HEK293 (cell line): ENCODE measurements at regions not wholly inside any gene's neighbourhood (a gene's known extent, or its start where the extent isn't known, plus 50 kb on each side); places are given as distances from the start of the nearest gene placed in this dataset.

Experiments
- CTCF ChIA-PET: fragments of 350-600 bp; formaldehyde crosslinking; extraction: SDS; loops from one replicate; lab custom pipeline; 2021; ENCODE audit warnings: antibody characterized with exemption; lab: Yijun Ruan, JAX
- POLR2A ChIA-PET: fragments of 300-600 bp; formaldehyde crosslinking; extraction: SDS; loops from one replicate; lab custom pipeline; 2020; ENCODE audit warnings: antibody characterized with exemption, inconsistent platforms; lab: Yijun Ruan, JAX
- H3K27ac ChIP-seq: fragments of 200-500 bp; sonication (Bioruptor generic); 2 replicates; pipeline ENCODE4 v1.5.1; 2014; ENCODE audit warnings: low read depth, low read length, control low read depth, inconsistent platforms; ENCODE audit errors: extremely low read depth
- H3K36me3 ChIP-seq, 2 experiments: fragments of 200-500 bp in 1 of 2; sonication (Bioruptor generic) in 1 of 2; 1 replicate in 1 of 2; 2 replicates in 1 of 2; pipeline ENCODE4 v1.5.1; 2014 to 2017; ENCODE audit warnings: inconsistent platforms in 2 of 2, low read length in 2 of 2; ENCODE audit not compliant: control insufficient read depth in 2 of 2, insufficient read depth in 1 of 2
- H3K4me1 ChIP-seq: fragments of 200-500 bp; sonication (Bioruptor generic); 2 replicates; pipeline ENCODE4 v1.5.1; 2014; ENCODE audit warnings: mild to moderate bottlenecking, low read length, inconsistent platforms; ENCODE audit not compliant: control insufficient read depth, insufficient read depth
- H3K4me3 ChIP-seq: 2 replicates; pipeline ENCODE4 v1.5.1; 2011; ENCODE audit warnings: low read depth, mild to moderate bottlenecking, control low read depth, low read length, moderate library complexity
- H3K9me3 ChIP-seq: fragments of 200-500 bp; sonication (Bioruptor generic); 2 replicates; pipeline ENCODE4 v1.5.1; 2014; ENCODE audit warnings: low read depth, low read length, inconsistent platforms; ENCODE audit not compliant: control insufficient read depth, insufficient read depth
- GLI2 ChIP-seq: fragments of 450-650 bp; formaldehyde crosslinking; IDR thresholded peaks from 2 replicates; pipeline ENCODE4; 2017; ENCODE audit warnings: missing biosample characterization, missing genetic modification characterization, low read depth, borderline replicate concordance
- GLIS1 ChIP-seq: fragments of 450-650 bp; formaldehyde crosslinking; IDR thresholded peaks from 2 replicates; pipeline ENCODE4 v1.5.1; 2016; ENCODE audit warnings: missing biosample characterization, missing genetic modification characterization
- KLF8 ChIP-seq: fragments of 450-650 bp; formaldehyde crosslinking; IDR thresholded peaks from 2 replicates; pipeline ENCODE4 v1.5.1; 2016; ENCODE audit warnings: missing biosample characterization, missing genetic modification characterization
- PRDM10 ChIP-seq: fragments of 450-650 bp; formaldehyde crosslinking; IDR thresholded peaks from 2 replicates; pipeline ENCODE4 v1.5.1; 2016; ENCODE audit warnings: missing biosample characterization, missing genetic modification characterization
- TRIM28 ChIP-seq: IDR thresholded peaks from 2 replicates; pipeline ENCODE4 v1.6.1; 2011; ENCODE audit warnings: low read length, control low read depth, borderline replicate concordance
- ZBTB6 ChIP-seq: fragments of 450-650 bp; formaldehyde crosslinking; IDR thresholded peaks from 2 replicates; pipeline ENCODE4 v1.5.1; 2017; ENCODE audit warnings: missing biosample characterization, missing genetic modification characterization
- ZFHX2 ChIP-seq: fragments of 450-650 bp; formaldehyde crosslinking; conservative IDR thresholded peaks from 2 replicates; pipeline ENCODE4 v1.5.1; 2016; ENCODE audit warnings: missing biosample characterization, missing genetic modification characterization
- ZNF114 ChIP-seq: fragments of 450-650 bp; formaldehyde crosslinking; IDR thresholded peaks from 2 replicates; pipeline ENCODE4 v1.5.0; 2017; ENCODE audit warnings: missing biosample characterization, missing genetic modification characterization
- ZNF132 ChIP-seq: fragments of 450-650 bp; formaldehyde crosslinking; IDR thresholded peaks from 2 replicates; pipeline ENCODE4 v1.5.1; 2017; ENCODE audit warnings: missing biosample characterization, missing genetic modification characterization, borderline replicate concordance
- ZNF155 ChIP-seq: fragments of 450-650 bp; formaldehyde crosslinking; IDR thresholded peaks from 2 replicates; pipeline ENCODE4 v1.5.1; 2016; ENCODE audit warnings: missing biosample characterization, missing genetic modification characterization
- ZNF211 ChIP-seq: fragments of 450-650 bp; formaldehyde crosslinking; IDR thresholded peaks from 2 replicates; pipeline ENCODE4 v1.5.1; 2016; ENCODE audit warnings: low read depth, missing biosample characterization, missing genetic modification characterization
- ZNF223 ChIP-seq: fragments of 450-650 bp; formaldehyde crosslinking; IDR thresholded peaks from 2 replicates; pipeline ENCODE4 v1.5.1; 2016; ENCODE audit warnings: missing biosample characterization, missing genetic modification characterization
- ZNF239 ChIP-seq: fragments of 450-650 bp; formaldehyde crosslinking; IDR thresholded peaks from 2 replicates; pipeline ENCODE4 v1.5.1; 2016; ENCODE audit warnings: missing biosample characterization, missing genetic modification characterization
- ZNF274 ChIP-seq, 2 experiments: fragments of 200-500 bp in 1 of 2; fragments of 450-650 bp in 1 of 2; sonication (Bioruptor generic) in 1 of 2; formaldehyde crosslinking in 1 of 2; IDR thresholded peaks; 2 replicates each; pipeline versions ENCODE4 v1.5.1 to v1.6.1; 2014 to 2016; ENCODE audit warnings: borderline replicate concordance in 1 of 2, inconsistent platforms in 1 of 2, low read length in 1 of 2, missing biosample characterization in 1 of 2, missing genetic modification characterization in 1 of 2
- ZNF426 ChIP-seq: fragments of 450-650 bp; formaldehyde crosslinking; IDR thresholded peaks from 2 replicates; pipeline ENCODE4 v1.5.1; 2017; ENCODE audit warnings: missing biosample characterization, missing genetic modification characterization, mild to moderate bottlenecking, inconsistent platforms, moderate library complexity
- ZNF596 ChIP-seq: fragments of 450-650 bp; IDR thresholded peaks from 2 replicates; pipeline ENCODE4 v1.5.0; 2018; ENCODE audit warnings: missing biosample characterization, mild to moderate bottlenecking, missing genetic modification characterization, moderate library complexity
- ZNF776 ChIP-seq: fragments of 450-650 bp; formaldehyde crosslinking; IDR thresholded peaks from 2 replicates; pipeline ENCODE4 v1.5.0; 2017; ENCODE audit warnings: missing biosample characterization, missing genetic modification characterization, borderline replicate concordance
- ZSCAN23 ChIP-seq: fragments of 450-650 bp; formaldehyde crosslinking; IDR thresholded peaks from 2 replicates; pipeline ENCODE4 v1.5.1; 2016; ENCODE audit warnings: missing biosample characterization, missing genetic modification characterization
- ZXDB ChIP-seq: fragments of 450-650 bp; formaldehyde crosslinking; IDR thresholded peaks from 2 replicates; pipeline ENCODE4 v1.5.1; 2016; ENCODE audit warnings: missing biosample characterization, missing genetic modification characterization
- TF ChIP-seq, protein P1 (sequence below): fragments of 450-650 bp; formaldehyde crosslinking; IDR thresholded peaks from 2 replicates; pipeline ENCODE4 v1.5.1; 2016; ENCODE audit warnings: missing biosample characterization, missing genetic modification characterization

GRCh38 chr18:76306685-76307292, 188.3 kb downstream of the ZNF516 start (continued):
- TF ChIP-seq PRDM10 (tag by site-specific recombination) = no peak

- Histone ChIP-seq H3K9me3 (no peaks in the 10 kb centered on the region), H3K4me3 (no peak overlapping the region), H3K27ac (no peak overlapping the region), H3K36me3 (no peaks in the 10 kb centered on the region), H3K4me1 (no peaks in the 10 kb centered on the region)
- CTCF ChIA-PET = interaction anchor here (0.7 kb wide), 1 partner anchor 35 kb away, joined by 3 read pairs; no protein-coding TSS in a partner anchor
- POLR2A ChIA-PET = no interaction called here
- TF ChIP-seq KLF8 (tag by site-specific recombination) (no peak), ZNF211 (tag by site-specific recombination) (no peak), GLIS1 (tag by site-specific recombination) (no peak), GLI2 (tag by site-specific recombination) (no peak), ZSCAN23 (tag by site-specific recombination) (no peak), ZNF155 (tag by site-specific recombination) (no peak), ZXDB (no peak), ZFHX2 (tag by site-specific recombination) (no peak), ZNF239 (tag by site-specific recombination) (no peak), ZNF596 (tag by site-specific recombination) (no peak), TRIM28 (no peak)
Observed at GRCh38 chr18:76285866-76286265, 209.2 kb downstream of the ZNF516 start.

GRCh38 chr18:76281565-76281964, 213.5 kb downstream of the ZNF516 start:
- H3K27ac ChIP-seq = no peak overlapping the region
- H3K4me1 ChIP-seq = no peaks in the 10 kb centered on the region
- no peak overlapping the region for H3K4me3 ChIP-seq
- POLR2A ChIA-PET = no interaction called here
- TF ChIP-seq, protein P1, sequence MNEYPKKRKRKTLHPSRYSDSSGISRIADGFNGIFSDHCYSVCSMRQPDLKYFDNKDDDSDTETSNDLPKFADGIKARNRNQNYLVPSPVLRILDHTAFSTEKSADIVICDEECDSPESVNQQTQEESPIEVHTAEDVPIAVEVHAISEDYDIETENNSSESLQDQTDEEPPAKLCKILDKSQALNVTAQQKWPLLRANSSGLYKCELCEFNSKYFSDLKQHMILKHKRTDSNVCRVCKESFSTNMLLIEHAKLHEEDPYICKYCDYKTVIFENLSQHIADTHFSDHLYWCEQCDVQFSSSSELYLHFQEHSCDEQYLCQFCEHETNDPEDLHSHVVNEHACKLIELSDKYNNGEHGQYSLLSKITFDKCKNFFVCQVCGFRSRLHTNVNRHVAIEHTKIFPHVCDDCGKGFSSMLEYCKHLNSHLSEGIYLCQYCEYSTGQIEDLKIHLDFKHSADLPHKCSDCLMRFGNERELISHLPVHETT = no peak
- TF ChIP-seq ZNF426 (no peak), ZNF114 (tag by site-specific recombination) (no peak), ZNF274 (IDR thresholded peaks at IDR 0.05; ENCODE audit: low read length) (no peak), ZNF274 (tag by site-specific recombination; IDR thresholded peaks at IDR 0.05; ENCODE audit: borderline replicate concordance) (no peak), ZNF223 (tag by site-specific recombination) (no peak), ZBTB6 (tag by site-specific recombination) (no peak), TRIM28 (no peak), ZNF776 (tag by site-specific recombination) (no peak), ZNF132 (tag by site-specific recombination) (no peak)
- no peaks in the 10 kb centered on the region for H3K9me3 ChIP-seq
- CTCF ChIA-PET = no interaction called here
- no peaks in the 10 kb centered on the region for H3K36me3 ChIP-seq
